AG04449 (cell line): ENCODE measurements at regions not wholly inside any gene's neighbourhood (a gene's known extent, or its start where the extent isn't known, plus 50 kb on each side); places are given as distances from the start of the nearest gene placed in this dataset.

Source experiments
- CTCF ChIA-PET: fragments of 350-600 bp; formaldehyde crosslinking; extraction: SDS; loops from one replicate; lab custom pipeline; 2021; ENCODE audit warnings: antibody characterized with exemption; lab: Yijun Ruan, JAX
- POLR2A ChIA-PET: fragments of 400-600, 350-600 bp; formaldehyde crosslinking; extraction: SDS; loops from one replicate; lab custom pipeline; 2020; ENCODE audit warnings: antibody characterized with exemption, inconsistent platforms; lab: Yijun Ruan, JAX
- DNase-seq: peaks from one replicate; pipeline ENCODE4 v3.0.0-alpha.2; 2010; ENCODE audit warnings: low read depth, low spot score
- H3K4me3 ChIP-seq: 2 replicates; pipeline ENCODE4 v1.5.1; 2011; ENCODE audit warnings: low read depth, mild to moderate bottlenecking, control low read depth, low read length
- TF ChIP-seq, protein P1 (sequence below): IDR thresholded peaks from one replicate; pipeline ENCODE4 v1.5.1; 2011; ENCODE audit warnings: mild to moderate bottlenecking, moderate library complexity, low read length, control low read depth, inconsistent platforms; ENCODE audit not compliant: insufficient read depth; ENCODE audit errors: missing control alignments

DNA sequence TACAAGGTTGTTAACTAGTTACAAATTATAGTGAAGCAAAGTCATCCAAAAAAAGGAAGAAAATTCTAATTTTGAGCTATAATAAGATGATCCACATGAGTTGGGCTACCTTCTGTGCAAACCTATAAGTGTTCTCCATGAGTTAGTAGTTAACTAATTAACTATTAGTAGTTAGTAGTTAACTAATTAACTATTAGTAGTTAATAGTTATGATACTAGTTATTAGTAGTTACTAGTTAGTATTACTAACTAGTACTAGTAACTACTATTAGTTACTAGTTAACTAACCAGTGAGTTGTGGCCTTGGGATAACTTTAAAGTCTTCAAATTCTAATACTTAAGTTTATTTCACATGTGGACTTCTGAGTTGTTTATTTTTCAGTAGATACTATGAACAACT, 453.4 kb upstream of the GRM3 start:
- DNase-seq: no peak
- POLR2A ChIA-PET: no interaction called here
- no peak overlapping the region for H3K4me3 ChIP-seq
- TF ChIP-seq, protein P1, sequence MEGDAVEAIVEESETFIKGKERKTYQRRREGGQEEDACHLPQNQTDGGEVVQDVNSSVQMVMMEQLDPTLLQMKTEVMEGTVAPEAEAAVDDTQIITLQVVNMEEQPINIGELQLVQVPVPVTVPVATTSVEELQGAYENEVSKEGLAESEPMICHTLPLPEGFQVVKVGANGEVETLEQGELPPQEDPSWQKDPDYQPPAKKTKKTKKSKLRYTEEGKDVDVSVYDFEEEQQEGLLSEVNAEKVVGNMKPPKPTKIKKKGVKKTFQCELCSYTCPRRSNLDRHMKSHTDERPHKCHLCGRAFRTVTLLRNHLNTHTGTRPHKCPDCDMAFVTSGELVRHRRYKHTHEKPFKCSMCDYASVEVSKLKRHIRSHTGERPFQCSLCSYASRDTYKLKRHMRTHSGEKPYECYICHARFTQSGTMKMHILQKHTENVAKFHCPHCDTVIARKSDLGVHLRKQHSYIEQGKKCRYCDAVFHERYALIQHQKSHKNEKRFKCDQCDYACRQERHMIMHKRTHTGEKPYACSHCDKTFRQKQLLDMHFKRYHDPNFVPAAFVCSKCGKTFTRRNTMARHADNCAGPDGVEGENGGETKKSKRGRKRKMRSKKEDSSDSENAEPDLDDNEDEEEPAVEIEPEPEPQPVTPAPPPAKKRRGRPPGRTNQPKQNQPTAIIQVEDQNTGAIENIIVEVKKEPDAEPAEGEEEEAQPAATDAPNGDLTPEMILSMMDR: no peak
- CTCF ChIA-PET: no interaction called here

GRCh38 chr7:86181474-86181873, 462.2 kb upstream of the GRM3 start:
- TF ChIP-seq, protein P1: no peak
- POLR2A ChIA-PET: no interaction called here
- no peak overlapping the region for H3K4me3 ChIP-seq
- no peak for DNase-seq
- CTCF ChIA-PET: no interaction called here

GRCh38 chr7:86164827-86165226, 478.9 kb upstream of the GRM3 start:
- TF ChIP-seq, protein P1: no peak
- ChIA-PET CTCF (no interaction called here), POLR2A (no interaction called here)
- H3K4me3 ChIP-seq: no peak overlapping the region
- no peak for DNase-seq

- no peak overlapping the region for H3K4me3 ChIP-seq
- ChIA-PET CTCF (no interaction called here), POLR2A (no interaction called here)
- TF ChIP-seq, protein P1: no peak
- no peak for DNase-seq
Measured at GRCh38 chr7:86158111-86158510, 485.6 kb upstream of the GRM3 start.

- ChIA-PET CTCF (no interaction called here), POLR2A (no interaction called here)
- no peak overlapping the region for H3K4me3 ChIP-seq
- DNase-seq: no peak
- TF ChIP-seq, protein P1: no peak
Measured at GRCh38 chr7:86155623-86156022, 488.1 kb upstream of the GRM3 start.

DNA sequence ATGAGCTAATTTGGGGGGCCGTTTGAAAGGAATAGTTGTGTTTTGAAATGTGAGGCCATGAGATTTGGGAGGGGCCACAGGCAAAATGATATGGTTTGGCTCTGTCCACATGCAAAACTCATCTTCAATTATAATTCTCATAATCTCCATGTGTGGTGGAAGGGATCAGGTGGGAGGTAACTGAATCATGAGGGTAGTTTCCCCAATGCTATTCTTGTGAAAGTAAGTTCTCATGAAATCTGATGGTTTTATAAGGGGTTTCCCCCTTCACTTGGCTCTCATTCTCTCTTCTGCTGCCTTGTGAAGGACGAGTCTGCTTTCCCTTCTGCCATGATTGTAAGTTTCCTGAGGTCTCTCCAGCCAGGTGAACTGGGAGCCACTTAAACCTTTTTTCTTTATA, 490.8 kb upstream of the GRM3 start:
- TF ChIP-seq, protein P1: no peak
- ChIA-PET POLR2A (no interaction called here), CTCF (no interaction called here)
- H3K4me3 ChIP-seq: no peak overlapping the region
- no peak for DNase-seq
